GM21723 (cell line): ENCODE measurements at regions not wholly inside any gene's neighbourhood (a gene's known extent, or its start where the extent isn't known, plus 50 kb on each side); places are given as distances from the start of the nearest gene placed in this dataset.

Experiments used
- ATAC-seq: cut with Tn5 transposase; IDR thresholded peaks from one replicate; pipeline ENCODE4 v1.9.1; 2021; ENCODE audit warnings: mild to moderate bottlenecking, moderate library complexity; ENCODE audit not compliant: unreplicated experiment

- ATAC-seq: no peak
Observed at GRCh38 chr18:44602845-44603244, 77.8 kb upstream of the SETBP1 start.

- no peak for ATAC-seq
Observed at GRCh38 chr18:44609181-44609941, 71.3 kb upstream of the SETBP1 start.

- no peak for ATAC-seq
Observed at GRCh38 chr18:44620812-44621211, 59.9 kb upstream of the SETBP1 start.

GRCh38 chr18:44624052-44624451, 56.6 kb upstream of the SETBP1 start:
- ATAC-seq: no peak

GRCh38 chr18:44625386-44625785, 55.3 kb upstream of the SETBP1 start:
- no peak for ATAC-seq

GRCh38 chr18:44626236-44626635, 54.5 kb upstream of the SETBP1 start:
- no peak for ATAC-seq

GRCh38 chr18:44626807-44627206, 53.9 kb upstream of the SETBP1 start:
- no peak for ATAC-seq

- no peak for ATAC-seq
Observed at GRCh38 chr18:44627280-44627679, 53.4 kb upstream of the SETBP1 start.

GRCh38 chr18:44629406-44629805, 51.3 kb upstream of the SETBP1 start:
- no peak for ATAC-seq

GRCh38 chr18:44630118-44630517, 50.6 kb upstream of the SETBP1 start:
- ATAC-seq: no peak
